CD8-positive, alpha-beta memory T cell (primary cell): ENCODE measurements at regions not wholly inside any gene's neighbourhood (a gene's known extent, or its start where the extent isn't known, plus 50 kb on each side); places are given as distances from the start of the nearest gene placed in this dataset.

Source experiments
- CTCF ChIA-PET: fragments of 350-600 bp; sonication (Branson Sonifier 250); formaldehyde crosslinking; loops from one replicate; lab custom pipeline; 2021; ENCODE audit warnings: antibody characterized with exemption; lab: Charles Lee
- POLR2A ChIA-PET: fragments of 350-600 bp; sonication (Branson Sonifier 250); formaldehyde crosslinking; loops from one replicate; lab custom pipeline; 2021; ENCODE audit warnings: antibody characterized with exemption; lab: Charles Lee
- DNase-seq, 5 donors: peaks; one replicate each; pipeline versions ENCODE4 v3.0.0 to v3.0.0-alpha.2; 2020 to 2022; ENCODE audit warnings: mixed read lengths in 1 of 5
- H3K27ac ChIP-seq: one replicate; pipeline ENCODE4 v1.7.0; 2013; ENCODE audit warnings: low read depth, mild to moderate bottlenecking, low read length, moderate library complexity
- H3K27me3 ChIP-seq: 2 replicates; pipeline ENCODE4 v1.7.0; 2013; ENCODE audit warnings: low read length, mild to moderate bottlenecking; ENCODE audit not compliant: insufficient read depth, poor library complexity, severe bottlenecking
- H3K36me3 ChIP-seq: 2 replicates; pipeline ENCODE4 v1.7.0; 2013; ENCODE audit warnings: mild to moderate bottlenecking, low read length, moderate library complexity; ENCODE audit not compliant: insufficient read depth
- H3K4me1 ChIP-seq: 2 replicates; pipeline ENCODE4 v1.7.0; 2013; ENCODE audit warnings: mild to moderate bottlenecking, low read length, moderate library complexity; ENCODE audit not compliant: insufficient read depth
- H3K4me3 ChIP-seq: 2 replicates; pipeline ENCODE4 v1.7.0; 2013; ENCODE audit warnings: mild to moderate bottlenecking, low read length
- H3K9me3 ChIP-seq: 2 replicates; pipeline ENCODE4 v1.7.0; 2013; ENCODE audit warnings: mild to moderate bottlenecking, low read length
- H3K27ac Mint-ChIP-seq, 8 donors: one replicate each; pipeline ENCODE4 v1.8.0; 2020 to 2021; ENCODE audit warnings: mixed read lengths in 8 of 8, mild to moderate bottlenecking in 6 of 8, inconsistent platforms in 3 of 8, moderate library complexity in 3 of 8
- H3K27me3 Mint-ChIP-seq, 2 donors: one replicate each; pipeline ENCODE4 v1.8.0; 2020 to 2021; ENCODE audit warnings: mixed read lengths in 2 of 2, mild to moderate bottlenecking in 1 of 2, moderate library complexity in 1 of 2
- H3K36me3 Mint-ChIP-seq, 3 donors: one replicate each; pipeline ENCODE4 v1.8.0; 2020 to 2021; ENCODE audit warnings: mixed read lengths in 3 of 3, inconsistent platforms in 1 of 3, mild to moderate bottlenecking in 1 of 3
- H3K4me1 Mint-ChIP-seq, 3 donors: one replicate each; pipeline ENCODE4 v1.8.0; 2020 to 2021; ENCODE audit warnings: mixed read lengths in 3 of 3, inconsistent platforms in 1 of 3, mild to moderate bottlenecking in 1 of 3
- H3K4me3 Mint-ChIP-seq, 7 donors: one replicate each; pipeline ENCODE4 v1.8.0; 2020 to 2021; ENCODE audit warnings: mixed read lengths in 7 of 7, mild to moderate bottlenecking in 6 of 7, moderate library complexity in 4 of 7, inconsistent platforms in 2 of 7
- H3K9me3 Mint-ChIP-seq, 5 donors: one replicate each; pipeline ENCODE4 v1.8.0; 2020 to 2022; ENCODE audit warnings: mixed read lengths in 5 of 5, mild to moderate bottlenecking in 3 of 5, moderate library complexity in 2 of 5, inconsistent platforms in 1 of 5

- POLR2A ChIA-PET: no interaction called here
- Mint-ChIP-seq H3K4me3 (no peak overlapping the region), H3K27me3 (no peaks in the 10 kb centered on the region), H3K36me3 (no peaks in the 10 kb centered on the region), H3K9me3 (peaks cover 2 to 9% (median 7%) of the 10 kb centered on the region in 5 donors), H3K27ac (no peak overlapping the region), H3K4me1 (no peaks in the 10 kb centered on the region)
- Histone ChIP-seq H3K36me3 (no peaks in the 10 kb centered on the region), H3K27ac (no peak overlapping the region), H3K4me1 (no peaks in the 10 kb centered on the region), H3K4me3 (no peak overlapping the region), H3K27me3 (no peaks in the 10 kb centered on the region), H3K9me3 (no peaks in the 10 kb centered on the region)
- CTCF ChIA-PET: no interaction called here
- DNase-seq: no peak
These were observed 727.9 kb upstream of the SEMA6A start for GRCh38 chr5:117302473-117302872.

GRCh38 chr5:117299936-117300328 lies 725.3 kb upstream of the SEMA6A start:
- DNase-seq: no peak
- H3K9me3 Mint-ChIP-seq: peaks cover 6 to 15% (median 14%) of the 10 kb centered on the region in 5 donors

GRCh38 chr5:117299224-117299935 lies 724.8 kb upstream of the SEMA6A start:
- Mint-ChIP-seq H3K36me3 (no peaks in the 10 kb centered on the region), H3K27me3 (no peaks in the 10 kb centered on the region)

More at GRCh38 chr5:117299936-117300328, 725.3 kb upstream of the SEMA6A start:
- Mint-ChIP-seq H3K27ac (no peak overlapping the region), H3K4me3 (no peak overlapping the region), H3K27me3 (no peaks in the 10 kb centered on the region), H3K36me3 (no peaks in the 10 kb centered on the region), H3K4me1 (no peaks in the 10 kb centered on the region)
- Histone ChIP-seq H3K4me3 (no peak overlapping the region), H3K4me1 (no peaks in the 10 kb centered on the region), H3K36me3 (no peaks in the 10 kb centered on the region), H3K27ac (no peak overlapping the region), H3K9me3 (no peaks in the 10 kb centered on the region), H3K27me3 (no peaks in the 10 kb centered on the region)
- ChIA-PET CTCF (no interaction called here), POLR2A (no interaction called here)

GRCh38 chr5:117296872-117297271 lies 722.2 kb upstream of the SEMA6A start:
- CTCF ChIA-PET: no interaction called here
- Histone ChIP-seq H3K4me1 (no peaks in the 10 kb centered on the region), H3K27me3 (no peaks in the 10 kb centered on the region), H3K4me3 (no peak overlapping the region), H3K9me3 (no peaks in the 10 kb centered on the region), H3K27ac (no peak overlapping the region), H3K36me3 (no peaks in the 10 kb centered on the region)
- POLR2A ChIA-PET: no interaction called here
- no peak for DNase-seq
- H3K4me1 Mint-ChIP-seq: no peaks in the 10 kb centered on the region
- H3K27me3 Mint-ChIP-seq: no peaks in the 10 kb centered on the region
- H3K27ac Mint-ChIP-seq: no peak overlapping the region
- no peak overlapping the region for H3K4me3 Mint-ChIP-seq
- peaks cover 6 to 19% (median 14%) of the 10 kb centered on the region in 5 donors for H3K9me3 Mint-ChIP-seq
- H3K36me3 Mint-ChIP-seq: no peaks in the 10 kb centered on the region

More at GRCh38 chr5:117299224-117299935, 724.8 kb upstream of the SEMA6A start:
- no peaks in the 10 kb centered on the region for H3K36me3 ChIP-seq
- Mint-ChIP-seq H3K4me3 (no peak overlapping the region), H3K9me3 (peaks cover 6 to 17% (median 14%) of the 10 kb centered on the region in 5 donors), H3K27ac (no peak overlapping the region), H3K4me1 (no peaks in the 10 kb centered on the region)
- H3K4me1 ChIP-seq: no peaks in the 10 kb centered on the region
- ChIA-PET CTCF (no interaction called here), POLR2A (no interaction called here)
- DNase-seq: no peak
- no peaks in the 10 kb centered on the region for H3K9me3 ChIP-seq
- no peaks in the 10 kb centered on the region for H3K27me3 ChIP-seq
- no peak overlapping the region for H3K27ac ChIP-seq
- H3K4me3 ChIP-seq: no peak overlapping the region

- H3K4me1 ChIP-seq: no peaks in the 10 kb centered on the region
- no peaks in the 10 kb centered on the region for H3K27me3 ChIP-seq
- Mint-ChIP-seq H3K4me1 (no peaks in the 10 kb centered on the region), H3K9me3 (peaks cover 6 to 19% (median 14%) of the 10 kb centered on the region in 5 donors), H3K36me3 (no peaks in the 10 kb centered on the region), H3K27ac (no peak overlapping the region), H3K27me3 (no peaks in the 10 kb centered on the region), H3K4me3 (no peak overlapping the region)
- DNase-seq: no peak
- H3K4me3 ChIP-seq: no peak overlapping the region
- ChIA-PET CTCF (no interaction called here), POLR2A (no interaction called here)
- H3K9me3 ChIP-seq: no peaks in the 10 kb centered on the region
- H3K27ac ChIP-seq: no peak overlapping the region
- H3K36me3 ChIP-seq: no peaks in the 10 kb centered on the region
These were observed 721.3 kb upstream of the SEMA6A start for GRCh38 chr5:117295941-117296340.

- H3K27me3 Mint-ChIP-seq: no peaks in the 10 kb centered on the region
- Histone ChIP-seq H3K9me3 (no peaks in the 10 kb centered on the region), H3K27ac (no peak overlapping the region), H3K4me3 (no peak overlapping the region), H3K36me3 (no peaks in the 10 kb centered on the region), H3K27me3 (no peaks in the 10 kb centered on the region), H3K4me1 (no peaks in the 10 kb centered on the region)
- H3K36me3 Mint-ChIP-seq: no peaks in the 10 kb centered on the region
- peaks cover 0 to 11% (median 2%) of the 10 kb centered on the region in 5 donors for H3K9me3 Mint-ChIP-seq
- ChIA-PET POLR2A (no interaction called here), CTCF (no interaction called here)
- no peaks in the 10 kb centered on the region for H3K4me1 Mint-ChIP-seq
- no peak for DNase-seq
- no peak overlapping the region for H3K27ac Mint-ChIP-seq
- no peak overlapping the region for H3K4me3 Mint-ChIP-seq
These were observed 712.2 kb upstream of the SEMA6A start for GRCh38 chr5:117286813-117287212.

- Histone ChIP-seq H3K27ac (no peak overlapping the region), H3K27me3 (no peaks in the 10 kb centered on the region), H3K4me1 (no peaks in the 10 kb centered on the region), H3K36me3 (no peaks in the 10 kb centered on the region), H3K9me3 (no peaks in the 10 kb centered on the region), H3K4me3 (no peak overlapping the region)
- DNase-seq: no peak
- H3K4me3 Mint-ChIP-seq: no peak overlapping the region
- ChIA-PET POLR2A (no interaction called here), CTCF (no interaction called here)
- H3K9me3 Mint-ChIP-seq: peaks cover 1 to 14% (median 3%) of the 10 kb centered on the region in 5 donors
- no peaks in the 10 kb centered on the region for H3K27me3 Mint-ChIP-seq
- H3K36me3 Mint-ChIP-seq: no peaks in the 10 kb centered on the region
- H3K27ac Mint-ChIP-seq: no peak overlapping the region
- H3K4me1 Mint-ChIP-seq: no peaks in the 10 kb centered on the region
These were observed 697.0 kb upstream of the SEMA6A start for GRCh38 chr5:117271656-117272055.

GRCh38 chr5:117266280-117266679 lies 691.7 kb upstream of the SEMA6A start:
- Mint-ChIP-seq H3K36me3 (no peaks in the 10 kb centered on the region), H3K27ac (no peak overlapping the region), H3K9me3 (peaks cover 5 to 13% (median 6%) of the 10 kb centered on the region in 5 donors), H3K4me3 (no peak overlapping the region), H3K4me1 (no peaks in the 10 kb centered on the region), H3K27me3 (no peaks in the 10 kb centered on the region)
- no peaks in the 10 kb centered on the region for H3K27me3 ChIP-seq
- H3K4me1 ChIP-seq: no peaks in the 10 kb centered on the region
- no peak for DNase-seq
- CTCF ChIA-PET: no interaction called here
- POLR2A ChIA-PET: no interaction called here
- H3K36me3 ChIP-seq: no peaks in the 10 kb centered on the region
- no peak overlapping the region for H3K27ac ChIP-seq
- H3K9me3 ChIP-seq: no peaks in the 10 kb centered on the region
- no peak overlapping the region for H3K4me3 ChIP-seq
